BLaER1 (cell line): ENCODE measurements at regions not wholly inside any gene's neighbourhood (a gene's known extent, or its start where the extent isn't known, plus 50 kb on each side); places are given as distances from the start of the nearest gene placed in this dataset.

Source experiments
- H3K27ac ChIP-seq: shearing (Covaris generic); formaldehyde crosslinking; 2 replicates; pipeline ENCODE4 v1.8.1; 2022
- H3K27me3 ChIP-seq: shearing (Covaris generic); formaldehyde crosslinking; 2 replicates; pipeline ENCODE4 v1.8.1; 2022
- H3K36me3 ChIP-seq: shearing (Covaris generic); formaldehyde crosslinking; 2 replicates; pipeline ENCODE4 v1.8.1; 2022
- H3K4me1 ChIP-seq: shearing (Covaris generic); formaldehyde crosslinking; 2 replicates; pipeline ENCODE4 v1.8.1; 2022
- H3K4me2 ChIP-seq: shearing (Covaris generic); formaldehyde crosslinking; 2 replicates; pipeline ENCODE4 v1.8.1; 2022
- H3K4me3 ChIP-seq: shearing (Covaris generic); formaldehyde crosslinking; 2 replicates; pipeline ENCODE4 v1.8.1; 2022
- H3K9ac ChIP-seq: shearing (Covaris generic); formaldehyde crosslinking; 2 replicates; pipeline ENCODE4 v1.8.1; 2022
- H3K9me3 ChIP-seq: shearing (Covaris generic); formaldehyde crosslinking; 2 replicates; pipeline ENCODE4 v1.8.1; 2022
- H4K20me1 ChIP-seq: shearing (Covaris generic); formaldehyde crosslinking; 2 replicates; pipeline ENCODE4 v1.8.1; 2022
- Cebpa-rat ChIP-seq: shearing (Covaris generic); IDR thresholded peaks from 2 replicates; pipeline ENCODE4 v1.8.1; 2022

DNA sequence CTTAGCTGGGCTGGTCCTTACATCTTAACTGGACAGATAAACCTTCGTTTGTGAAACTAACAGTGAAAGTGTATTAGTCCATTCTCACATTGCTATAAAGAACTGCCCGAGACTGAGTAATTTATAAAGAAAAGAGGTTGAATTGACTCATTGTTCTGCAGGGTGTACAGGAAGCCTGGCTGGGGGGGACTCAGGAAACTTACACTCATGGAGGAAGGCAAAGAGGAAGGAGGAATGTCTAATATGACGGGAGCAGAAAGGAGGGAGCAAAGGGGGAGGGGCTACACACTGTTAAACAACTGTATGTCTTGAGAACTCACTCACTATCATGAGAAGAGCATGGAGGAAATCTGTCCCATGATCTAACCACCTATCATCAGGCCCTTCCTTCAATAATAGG is 1566.5 kb upstream of the PCDH7 start:
- Histone ChIP-seq H3K27ac (no peak overlapping the region), H3K4me3 (no peak overlapping the region), H3K9ac (no peak overlapping the region), H3K4me1 (no peaks in the 10 kb centered on the region), H3K36me3 (no peaks in the 10 kb centered on the region), H3K4me2 (no peak overlapping the region), H3K9me3 (no peaks in the 10 kb centered on the region), H3K27me3 (no peaks in the 10 kb centered on the region), H4K20me1 (no peaks in the 10 kb centered on the region)
- no peak for TF ChIP-seq Cebpa-rat

DNA sequence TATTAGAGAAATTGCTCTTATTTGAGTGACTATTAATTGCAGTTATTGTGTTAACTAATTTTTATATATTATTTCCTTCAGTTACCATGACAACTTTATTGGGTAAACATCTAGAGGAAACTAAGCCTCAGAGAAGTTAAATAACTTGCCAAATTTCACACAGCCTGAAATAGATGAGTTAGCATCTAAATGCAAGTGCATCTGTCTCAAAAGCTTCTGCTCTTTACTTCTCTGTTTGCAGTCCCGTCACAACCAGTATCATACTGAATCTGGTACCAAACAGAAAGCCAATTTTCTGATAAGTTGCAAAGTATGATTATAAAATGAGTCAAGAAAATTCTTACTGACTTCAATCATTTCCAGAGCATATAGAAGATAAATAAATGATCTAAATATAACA is 1544.9 kb upstream of the PCDH7 start:
- no peak overlapping the region for H3K4me2 ChIP-seq
- no peak overlapping the region for H3K4me3 ChIP-seq
- H4K20me1 ChIP-seq = no peaks in the 10 kb centered on the region
- TF ChIP-seq Cebpa-rat = no peak
- no peaks in the 10 kb centered on the region for H3K9me3 ChIP-seq
- no peak overlapping the region for H3K27ac ChIP-seq
- H3K9ac ChIP-seq = no peak overlapping the region
- no peaks in the 10 kb centered on the region for H3K4me1 ChIP-seq
- no peaks in the 10 kb centered on the region for H3K27me3 ChIP-seq
- no peaks in the 10 kb centered on the region for H3K36me3 ChIP-seq

DNA sequence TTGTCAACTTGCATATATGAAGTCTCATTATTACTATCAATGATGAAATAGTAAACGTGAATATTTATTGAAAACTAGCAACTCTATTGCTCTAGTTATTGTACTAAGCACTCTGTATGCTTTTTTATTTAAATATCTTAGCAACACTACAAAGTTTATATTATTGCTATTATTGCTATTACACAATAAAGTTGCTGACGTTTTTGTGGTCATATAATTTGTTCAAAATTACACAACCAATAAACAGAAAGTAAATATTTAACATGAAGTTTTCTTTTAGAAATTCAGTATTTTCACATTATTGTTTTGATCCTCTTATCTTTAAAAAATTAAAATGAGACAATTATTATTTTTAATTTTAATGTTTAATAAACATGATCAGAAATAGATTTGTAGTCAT is 1521.1 kb upstream of the PCDH7 start:
- no peaks in the 10 kb centered on the region for H4K20me1 ChIP-seq
- H3K27ac ChIP-seq = no peak overlapping the region
- no peak overlapping the region for H3K4me2 ChIP-seq
- no peaks in the 10 kb centered on the region for H3K9me3 ChIP-seq
- H3K4me3 ChIP-seq = no peak overlapping the region
- no peaks in the 10 kb centered on the region for H3K36me3 ChIP-seq
- no peak for TF ChIP-seq Cebpa-rat
- no peak overlapping the region for H3K9ac ChIP-seq
- no peaks in the 10 kb centered on the region for H3K27me3 ChIP-seq
- no peaks in the 10 kb centered on the region for H3K4me1 ChIP-seq

DNA sequence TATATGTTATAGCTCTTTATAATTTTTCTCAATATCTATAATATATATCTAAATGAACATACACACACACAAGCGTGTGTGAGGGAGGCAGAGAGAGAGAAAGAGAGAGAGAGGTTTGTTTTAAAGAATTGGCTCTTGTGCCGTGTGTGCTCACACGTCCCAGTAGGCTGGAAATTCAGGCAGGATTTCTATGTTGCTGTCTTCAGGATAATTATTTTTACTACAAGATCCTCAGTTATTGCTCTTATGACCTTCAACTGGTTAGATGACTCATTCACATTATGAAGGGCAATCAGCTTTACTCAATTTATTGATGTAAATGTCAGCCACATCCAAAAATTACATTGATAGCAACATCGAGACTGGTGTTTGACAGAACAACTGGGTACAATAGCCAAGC is 1520.7 kb upstream of the PCDH7 start:
- Histone ChIP-seq H3K4me1 (no peaks in the 10 kb centered on the region), H3K27ac (no peak overlapping the region), H3K4me2 (no peak overlapping the region), H3K9ac (no peak overlapping the region), H3K27me3 (no peaks in the 10 kb centered on the region), H4K20me1 (no peaks in the 10 kb centered on the region), H3K9me3 (no peaks in the 10 kb centered on the region), H3K36me3 (no peaks in the 10 kb centered on the region), H3K4me3 (no peak overlapping the region)
- no peak for TF ChIP-seq Cebpa-rat

DNA sequence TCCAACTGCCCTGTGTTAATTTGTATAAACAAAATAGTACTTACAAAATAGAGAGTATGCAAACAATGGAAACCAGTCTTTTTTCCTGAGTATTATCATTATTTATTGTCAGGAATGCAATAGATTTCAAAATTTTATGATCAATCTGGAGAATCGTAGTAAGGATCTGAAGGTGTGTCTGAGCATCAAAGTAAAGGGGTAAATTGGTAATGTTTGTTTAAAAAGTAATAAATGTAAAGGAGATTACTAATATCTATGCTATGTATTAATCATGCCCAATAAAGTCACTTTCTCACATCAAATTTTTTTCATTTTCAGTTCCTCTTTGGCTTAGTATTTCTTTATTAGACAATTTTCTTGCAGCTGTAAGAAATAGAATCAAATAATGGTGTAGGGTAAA is 1507.1 kb upstream of the PCDH7 start:
- Histone ChIP-seq H3K9me3 (no peaks in the 10 kb centered on the region), H3K9ac (no peak overlapping the region), H3K4me3 (no peak overlapping the region), H3K27me3 (no peaks in the 10 kb centered on the region), H3K27ac (no peak overlapping the region), H3K4me2 (no peak overlapping the region), H3K4me1 (no peaks in the 10 kb centered on the region), H4K20me1 (no peaks in the 10 kb centered on the region), H3K36me3 (no peaks in the 10 kb centered on the region)
- no peak for TF ChIP-seq Cebpa-rat

DNA sequence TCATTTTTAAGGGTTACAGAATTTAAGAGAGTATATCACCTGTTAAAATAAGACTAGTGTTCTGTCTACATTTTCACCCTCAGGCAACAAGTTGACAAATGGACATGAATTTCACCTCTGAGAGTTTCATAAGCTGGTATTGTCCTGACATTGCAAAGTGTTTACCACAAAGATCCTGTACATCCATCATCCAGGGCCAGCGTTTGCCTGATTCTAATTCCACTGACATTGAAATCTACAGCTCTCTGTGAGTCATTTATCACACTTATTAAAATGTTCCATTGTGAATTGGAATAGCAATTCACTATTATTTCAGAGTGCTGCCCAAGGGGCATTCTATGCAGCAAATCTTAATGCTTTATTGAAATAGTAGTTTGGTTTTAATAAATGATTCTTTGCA is 1499.4 kb upstream of the PCDH7 start:
- H4K20me1 ChIP-seq = no peaks in the 10 kb centered on the region
- no peak overlapping the region for H3K27ac ChIP-seq
- H3K9ac ChIP-seq = no peak overlapping the region
- H3K4me2 ChIP-seq = no peak overlapping the region
- H3K27me3 ChIP-seq = no peaks in the 10 kb centered on the region
- H3K36me3 ChIP-seq = no peaks in the 10 kb centered on the region
- H3K9me3 ChIP-seq = no peaks in the 10 kb centered on the region
- H3K4me1 ChIP-seq = no peaks in the 10 kb centered on the region
- no peak for TF ChIP-seq Cebpa-rat
- H3K4me3 ChIP-seq = no peak overlapping the region

DNA sequence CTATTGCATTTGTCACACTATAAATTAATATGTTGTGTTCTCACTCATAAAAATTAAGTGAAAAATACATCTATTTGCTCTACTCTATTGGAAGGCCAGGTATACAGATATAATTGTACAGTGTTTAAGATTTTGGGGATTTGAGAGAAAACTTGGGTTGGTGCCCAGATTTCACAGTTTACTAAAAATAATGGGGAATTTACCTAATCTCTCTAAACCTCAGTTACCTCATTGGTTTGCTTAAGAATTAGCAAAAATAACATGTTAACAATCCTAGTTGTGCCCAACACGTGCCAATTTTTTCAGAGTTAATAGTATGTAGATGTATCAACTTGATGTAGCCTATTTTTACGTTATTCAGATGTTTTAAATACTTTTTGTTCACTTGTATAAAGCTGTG is 1495.3 kb upstream of the PCDH7 start:
- Histone ChIP-seq H4K20me1 (no peaks in the 10 kb centered on the region), H3K4me3 (no peak overlapping the region), H3K36me3 (no peaks in the 10 kb centered on the region), H3K27me3 (no peaks in the 10 kb centered on the region), H3K9me3 (no peaks in the 10 kb centered on the region), H3K4me1 (no peaks in the 10 kb centered on the region), H3K27ac (no peak overlapping the region), H3K4me2 (no peak overlapping the region), H3K9ac (no peak overlapping the region)
- TF ChIP-seq Cebpa-rat = no peak

DNA sequence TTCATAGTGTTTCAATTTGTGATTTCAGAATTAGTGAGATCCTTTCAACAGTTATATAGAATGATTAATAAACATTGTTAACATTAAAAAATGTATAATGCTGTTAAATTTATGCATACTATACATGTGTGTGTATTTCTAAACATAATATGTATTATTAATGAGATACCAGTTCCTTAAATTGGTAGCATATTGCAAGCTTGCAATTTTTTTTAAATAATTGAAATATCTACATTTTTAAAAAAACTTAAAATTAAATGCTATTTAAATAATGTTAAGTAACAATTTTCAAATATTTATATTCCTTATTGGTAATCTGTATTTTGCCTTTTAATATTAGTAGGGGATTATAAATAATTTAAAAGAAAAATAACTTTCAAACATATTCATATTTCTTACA is 1479.5 kb upstream of the PCDH7 start:
- Histone ChIP-seq H3K9me3 (no peaks in the 10 kb centered on the region), H3K27me3 (no peaks in the 10 kb centered on the region), H3K36me3 (no peaks in the 10 kb centered on the region), H4K20me1 (no peaks in the 10 kb centered on the region), H3K4me2 (no peak overlapping the region), H3K27ac (no peak overlapping the region), H3K9ac (no peak overlapping the region), H3K4me3 (no peak overlapping the region), H3K4me1 (no peaks in the 10 kb centered on the region)
- TF ChIP-seq Cebpa-rat = no peak

DNA sequence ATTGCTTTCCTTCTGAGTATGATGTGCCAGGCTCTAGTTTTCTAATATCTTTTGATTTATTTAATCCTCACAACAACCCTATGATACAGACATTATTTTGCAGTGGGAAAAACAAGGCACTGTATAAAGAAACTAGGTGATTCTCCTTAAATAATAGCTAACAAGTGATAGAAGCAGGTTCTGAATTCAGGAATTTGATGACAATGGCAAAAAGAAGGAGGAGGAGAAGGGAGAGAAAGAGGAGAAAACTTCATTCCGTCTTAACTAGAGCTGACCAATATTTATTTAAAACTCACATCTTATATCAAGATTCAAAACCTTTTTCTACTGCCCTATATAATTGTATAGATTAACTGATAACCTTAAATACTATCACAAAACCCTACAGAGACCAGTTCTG is 1477.1 kb upstream of the PCDH7 start:
- no peaks in the 10 kb centered on the region for H3K4me1 ChIP-seq
- H4K20me1 ChIP-seq = no peaks in the 10 kb centered on the region
- no peak overlapping the region for H3K9ac ChIP-seq
- H3K27ac ChIP-seq = no peak overlapping the region
- no peaks in the 10 kb centered on the region for H3K27me3 ChIP-seq
- no peak for TF ChIP-seq Cebpa-rat
- H3K9me3 ChIP-seq = no peaks in the 10 kb centered on the region
- no peak overlapping the region for H3K4me3 ChIP-seq
- no peaks in the 10 kb centered on the region for H3K36me3 ChIP-seq
- no peak overlapping the region for H3K4me2 ChIP-seq

DNA sequence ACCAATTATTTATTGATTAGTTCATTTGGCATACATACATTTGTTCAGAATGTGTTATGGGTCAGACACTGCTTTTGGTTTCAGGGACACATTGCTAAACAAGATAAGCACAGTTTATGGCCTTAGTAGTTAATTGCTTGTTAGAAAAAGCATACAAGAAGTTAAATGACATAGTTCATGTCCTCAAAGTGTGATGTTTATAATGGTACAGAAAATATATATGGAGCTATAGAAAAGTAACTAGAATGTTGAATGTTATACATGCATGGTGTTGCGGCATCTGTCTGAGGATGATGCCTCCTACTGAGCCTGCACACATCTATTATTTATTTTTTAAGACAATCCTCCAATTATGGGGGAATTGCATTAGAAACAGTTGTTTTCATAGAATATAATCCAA is 1476.3 kb upstream of the PCDH7 start:
- Histone ChIP-seq H3K4me1 (no peaks in the 10 kb centered on the region), H3K9me3 (no peaks in the 10 kb centered on the region), H3K27ac (no peak overlapping the region), H3K27me3 (no peaks in the 10 kb centered on the region), H3K36me3 (no peaks in the 10 kb centered on the region), H3K9ac (no peak overlapping the region), H3K4me3 (no peak overlapping the region), H4K20me1 (no peaks in the 10 kb centered on the region), H3K4me2 (no peak overlapping the region)
- no peak for TF ChIP-seq Cebpa-rat

DNA sequence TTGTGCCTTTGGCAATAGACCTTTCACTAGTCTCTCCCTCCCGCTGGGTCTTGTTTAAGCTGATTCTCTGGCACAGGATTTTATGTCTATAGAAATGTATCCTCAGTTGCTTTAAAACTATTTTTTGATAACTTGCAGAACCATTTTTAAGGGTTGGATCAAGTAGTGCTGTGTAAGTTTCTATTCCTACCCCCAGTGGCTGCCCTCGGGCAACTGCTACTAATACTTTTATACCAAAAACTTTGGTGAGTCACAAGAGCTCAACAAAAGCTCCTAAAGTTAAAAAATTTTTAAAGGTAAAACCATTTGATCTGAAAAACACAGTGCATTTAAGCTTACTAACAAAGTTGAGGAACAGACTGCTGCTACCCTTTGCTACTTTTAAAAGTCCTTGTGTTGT is 1460.6 kb upstream of the PCDH7 start:
- Histone ChIP-seq H3K4me1 (no peaks in the 10 kb centered on the region), H3K27ac (no peak overlapping the region), H3K4me3 (no peak overlapping the region), H3K27me3 (no peaks in the 10 kb centered on the region), H3K36me3 (no peaks in the 10 kb centered on the region), H4K20me1 (no peaks in the 10 kb centered on the region), H3K9ac (no peak overlapping the region), H3K4me2 (no peak overlapping the region), H3K9me3 (0 out of 2 replicates have a peak, but pooled peaks cover 4% of the 10 kb centered on the region)
- no peak for TF ChIP-seq Cebpa-rat
